Neural cell (in vitro differentiated cells): ENCODE measurements at regions not wholly inside any gene's neighbourhood (a gene's known extent, or its start where the extent isn't known, plus 50 kb on each side); places are given as distances from the start of the nearest gene placed in this dataset.

Experiments
- H2AFZ ChIP-seq: fragments of 200-600, 300-800 bp; sonication (generic), shearing (Covaris generic); 2 replicates; pipeline ENCODE4 v1.6.0; 2014; ENCODE audit warnings: low read depth, mild to moderate bottlenecking, antibody characterized with exemption, low read length, moderate library complexity
- H3F3A ChIP-seq: fragments of 200-600 bp; shearing (Covaris generic); 2 replicates; pipeline ENCODE4 v1.6.1; 2016; ENCODE audit warnings: mild to moderate bottlenecking, moderate library complexity, mixed read lengths, antibody characterized with exemption, low read length; ENCODE audit not compliant: insufficient read depth, poor library complexity, severe bottlenecking
- H3K27ac ChIP-seq: fragments of 200-600, 300-800 bp; sonication (generic), shearing (Covaris generic); 2 replicates; pipeline ENCODE4 v1.5.1; 2014; ENCODE audit warnings: mild to moderate bottlenecking, low read length, moderate library complexity
- H3K27me3 ChIP-seq: fragments of 300-800, 200-600 bp; sonication (generic), shearing (Covaris generic); 2 replicates; pipeline ENCODE4 v1.6.0; 2014; ENCODE audit warnings: mild to moderate bottlenecking, low read depth, low read length, moderate library complexity; ENCODE audit not compliant: insufficient read depth
- H3K36me3 ChIP-seq: fragments of 300-800, 200-600 bp; sonication (generic), shearing (Covaris generic); 2 replicates; pipeline ENCODE4 v1.5.1; 2014; ENCODE audit warnings: mild to moderate bottlenecking, antibody characterized with exemption, low read length, moderate library complexity; ENCODE audit not compliant: insufficient read depth
- H3K4me2 ChIP-seq: fragments of 300-800, 200-600 bp; sonication (generic), shearing (Covaris generic); 2 replicates; pipeline ENCODE4 v1.6.0; 2014; ENCODE audit warnings: mild to moderate bottlenecking, low read length
- H3K4me3 ChIP-seq: fragments of 300-800, 200-600 bp; sonication (generic), shearing (Covaris generic); 2 replicates; pipeline ENCODE4 v1.5.1; 2014; ENCODE audit warnings: mild to moderate bottlenecking, low read length, moderate library complexity
- H3K79me2 ChIP-seq: fragments of 200-600 bp; shearing (Covaris generic); replicated peaks from 2 replicates; pipeline ENCODE4 v1.6.0; 2014; ENCODE audit warnings: mild to moderate bottlenecking, low read length, moderate library complexity; ENCODE audit not compliant: insufficient read depth
- H3K9ac ChIP-seq: fragments of 300-800, 200-600 bp; sonication (generic), shearing (Covaris generic); 2 replicates; pipeline ENCODE4 v1.6.1; 2016; ENCODE audit warnings: mild to moderate bottlenecking, low read length, mixed read lengths
- H3K9me2 ChIP-seq: fragments of 200-600 bp; shearing (Covaris generic); 2 replicates; pipeline ENCODE4 v1.6.1; 2016; ENCODE audit warnings: mild to moderate bottlenecking, low read length, mixed read lengths; ENCODE audit not compliant: insufficient read depth
- H3K9me3 ChIP-seq: fragments of 200-600, 300-800 bp; sonication (generic), shearing (Covaris generic); 2 replicates; pipeline ENCODE4 v1.6.1; 2016; ENCODE audit warnings: mild to moderate bottlenecking, mixed run types, low read length, moderate library complexity, mixed read lengths
- H4K20me1 ChIP-seq: fragments of 200-600 bp; shearing (Covaris generic); 2 replicates; pipeline ENCODE4 v1.6.1; 2016; ENCODE audit warnings: mild to moderate bottlenecking, mixed run types; ENCODE audit not compliant: insufficient read depth
- EP300 ChIP-seq: fragments of 450-650 bp; conservative IDR thresholded peaks from 2 replicates; pipeline ENCODE4 v1.6.1; 2014; ENCODE audit warnings: antibody characterized with exemption, mild to moderate bottlenecking, moderate library complexity; ENCODE audit not compliant: poor library complexity, severe bottlenecking
- EZH2 ChIP-seq: fragments of 200-600, 300-800 bp; shearing (Covaris generic), sonication (generic); IDR thresholded peaks from 2 replicates; pipeline ENCODE4 v1.6.1; 2014; ENCODE audit warnings: antibody characterized with exemption, low read length, borderline replicate concordance, mild to moderate bottlenecking; ENCODE audit not compliant: insufficient read depth, poor library complexity, severe bottlenecking
- MXI1 ChIP-seq: fragments of 450-650 bp; conservative IDR thresholded peaks from 2 replicates; pipeline ENCODE4 v1.6.1; 2014; ENCODE audit warnings: antibody characterized with exemption, mild to moderate bottlenecking; ENCODE audit not compliant: poor library complexity, severe bottlenecking
- POLR2AphosphoS5 ChIP-seq: IDR thresholded peaks from 2 replicates; pipeline ENCODE4 v1.6.1; 2012
- RAD21 ChIP-seq: fragments of 450-650 bp; conservative IDR thresholded peaks from 2 replicates; pipeline ENCODE4 v1.6.1; 2014; ENCODE audit warnings: antibody characterized with exemption, mild to moderate bottlenecking, moderate library complexity
- SMC3 ChIP-seq: fragments of 450-650 bp; conservative IDR thresholded peaks from 2 replicates; pipeline ENCODE4 v1.6.1; 2014; ENCODE audit warnings: antibody characterized with exemption, mild to moderate bottlenecking, moderate library complexity; ENCODE audit not compliant: poor library complexity
- TAF1 ChIP-seq: IDR thresholded peaks from 2 replicates; pipeline ENCODE4 v1.6.1; 2012; ENCODE audit warnings: low read depth
- TF ChIP-seq, protein P1 (sequence below): IDR thresholded peaks from 2 replicates; pipeline ENCODE4 v1.6.1; 2012; ENCODE audit warnings: borderline replicate concordance
- TF ChIP-seq, protein P2 (sequence below): fragments of 450-650 bp; IDR thresholded peaks from 2 replicates; pipeline ENCODE4 v1.5.1; 2014; ENCODE audit warnings: antibody characterized with exemption, mild to moderate bottlenecking, moderate library complexity; ENCODE audit not compliant: poor library complexity, severe bottlenecking

DNA sequence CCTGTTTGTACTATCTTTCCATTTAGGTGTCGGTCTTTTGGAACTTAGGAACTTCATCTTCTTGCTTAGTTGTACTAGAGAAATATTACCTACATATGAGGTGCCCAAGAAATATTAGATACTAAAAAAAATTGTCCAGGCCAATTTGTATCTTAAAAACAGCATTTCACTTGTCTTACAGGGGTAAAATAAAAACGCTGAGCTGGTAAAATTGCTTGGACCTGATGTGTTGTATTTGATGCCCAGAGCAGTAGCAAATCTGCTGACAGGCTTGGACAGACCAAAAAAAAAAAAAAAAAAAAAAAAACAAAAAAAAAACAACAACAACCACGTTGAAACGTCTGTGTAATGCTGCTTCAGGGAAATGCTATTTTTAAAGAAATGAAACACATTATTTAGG lies 150.4 kb upstream of the ARX start:
- H3K4me3 ChIP-seq, result no peak overlapping the region
- H3F3A ChIP-seq, result no peaks in the 10 kb centered on the region
- H2AFZ ChIP-seq, result no peak overlapping the region
- no peak overlapping the region for H3K4me2 ChIP-seq
- H3K9me3 ChIP-seq, result no peaks in the 10 kb centered on the region
- H3K9ac ChIP-seq, result no peak overlapping the region
- H3K9me2 ChIP-seq, result no peaks in the 10 kb centered on the region
- no peaks in the 10 kb centered on the region for H3K27me3 ChIP-seq
- H3K79me2 ChIP-seq, result no peaks in the 10 kb centered on the region
- H4K20me1 ChIP-seq, result no peaks in the 10 kb centered on the region
- no peak overlapping the region for H3K27ac ChIP-seq
- no peak for TF ChIP-seq EP300
- no peak for TF ChIP-seq TAF1
- no peaks in the 10 kb centered on the region for H3K36me3 ChIP-seq

DNA sequence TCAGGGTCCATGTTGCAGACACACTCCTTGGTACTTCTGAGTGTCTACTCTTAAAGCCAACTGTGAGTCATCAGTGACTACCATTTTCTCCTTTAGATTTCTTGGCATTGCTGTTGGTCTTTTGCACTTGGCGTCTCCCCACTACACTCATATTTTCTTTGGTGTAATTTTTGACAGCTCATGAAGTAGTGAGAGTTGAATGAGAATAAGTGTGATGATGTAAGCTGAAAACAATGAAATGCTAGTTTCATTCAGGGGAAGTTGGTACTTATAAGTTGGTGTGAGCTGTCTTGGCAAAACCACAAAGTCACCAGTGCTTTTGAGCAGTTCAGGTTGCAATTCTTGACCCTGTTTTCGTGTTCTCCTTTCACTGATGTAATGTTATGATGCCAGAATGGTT lies 142.9 kb upstream of the ARX start:
- Histone ChIP-seq H3K4me2 (no peak overlapping the region), H3F3A (no peaks in the 10 kb centered on the region), H4K20me1 (no peaks in the 10 kb centered on the region), H3K27ac (no peak overlapping the region), H3K9me3 (no peaks in the 10 kb centered on the region), H3K9me2 (no peaks in the 10 kb centered on the region), H3K79me2 (no peaks in the 10 kb centered on the region), H3K36me3 (no peaks in the 10 kb centered on the region), H3K4me3 (no peak overlapping the region), H3K27me3 (no peaks in the 10 kb centered on the region), H3K9ac (no peak overlapping the region), H2AFZ (no peak overlapping the region)
- TF ChIP-seq, protein P1, sequence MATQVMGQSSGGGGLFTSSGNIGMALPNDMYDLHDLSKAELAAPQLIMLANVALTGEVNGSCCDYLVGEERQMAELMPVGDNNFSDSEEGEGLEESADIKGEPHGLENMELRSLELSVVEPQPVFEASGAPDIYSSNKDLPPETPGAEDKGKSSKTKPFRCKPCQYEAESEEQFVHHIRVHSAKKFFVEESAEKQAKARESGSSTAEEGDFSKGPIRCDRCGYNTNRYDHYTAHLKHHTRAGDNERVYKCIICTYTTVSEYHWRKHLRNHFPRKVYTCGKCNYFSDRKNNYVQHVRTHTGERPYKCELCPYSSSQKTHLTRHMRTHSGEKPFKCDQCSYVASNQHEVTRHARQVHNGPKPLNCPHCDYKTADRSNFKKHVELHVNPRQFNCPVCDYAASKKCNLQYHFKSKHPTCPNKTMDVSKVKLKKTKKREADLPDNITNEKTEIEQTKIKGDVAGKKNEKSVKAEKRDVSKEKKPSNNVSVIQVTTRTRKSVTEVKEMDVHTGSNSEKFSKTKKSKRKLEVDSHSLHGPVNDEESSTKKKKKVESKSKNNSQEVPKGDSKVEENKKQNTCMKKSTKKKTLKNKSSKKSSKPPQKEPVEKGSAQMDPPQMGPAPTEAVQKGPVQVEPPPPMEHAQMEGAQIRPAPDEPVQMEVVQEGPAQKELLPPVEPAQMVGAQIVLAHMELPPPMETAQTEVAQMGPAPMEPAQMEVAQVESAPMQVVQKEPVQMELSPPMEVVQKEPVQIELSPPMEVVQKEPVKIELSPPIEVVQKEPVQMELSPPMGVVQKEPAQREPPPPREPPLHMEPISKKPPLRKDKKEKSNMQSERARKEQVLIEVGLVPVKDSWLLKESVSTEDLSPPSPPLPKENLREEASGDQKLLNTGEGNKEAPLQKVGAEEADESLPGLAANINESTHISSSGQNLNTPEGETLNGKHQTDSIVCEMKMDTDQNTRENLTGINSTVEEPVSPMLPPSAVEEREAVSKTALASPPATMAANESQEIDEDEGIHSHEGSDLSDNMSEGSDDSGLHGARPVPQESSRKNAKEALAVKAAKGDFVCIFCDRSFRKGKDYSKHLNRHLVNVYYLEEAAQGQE, result no peak
- TF ChIP-seq POLR2AphosphoS5, result no peak
- TF ChIP-seq, protein P2, sequence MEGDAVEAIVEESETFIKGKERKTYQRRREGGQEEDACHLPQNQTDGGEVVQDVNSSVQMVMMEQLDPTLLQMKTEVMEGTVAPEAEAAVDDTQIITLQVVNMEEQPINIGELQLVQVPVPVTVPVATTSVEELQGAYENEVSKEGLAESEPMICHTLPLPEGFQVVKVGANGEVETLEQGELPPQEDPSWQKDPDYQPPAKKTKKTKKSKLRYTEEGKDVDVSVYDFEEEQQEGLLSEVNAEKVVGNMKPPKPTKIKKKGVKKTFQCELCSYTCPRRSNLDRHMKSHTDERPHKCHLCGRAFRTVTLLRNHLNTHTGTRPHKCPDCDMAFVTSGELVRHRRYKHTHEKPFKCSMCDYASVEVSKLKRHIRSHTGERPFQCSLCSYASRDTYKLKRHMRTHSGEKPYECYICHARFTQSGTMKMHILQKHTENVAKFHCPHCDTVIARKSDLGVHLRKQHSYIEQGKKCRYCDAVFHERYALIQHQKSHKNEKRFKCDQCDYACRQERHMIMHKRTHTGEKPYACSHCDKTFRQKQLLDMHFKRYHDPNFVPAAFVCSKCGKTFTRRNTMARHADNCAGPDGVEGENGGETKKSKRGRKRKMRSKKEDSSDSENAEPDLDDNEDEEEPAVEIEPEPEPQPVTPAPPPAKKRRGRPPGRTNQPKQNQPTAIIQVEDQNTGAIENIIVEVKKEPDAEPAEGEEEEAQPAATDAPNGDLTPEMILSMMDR, result no peak
- TF ChIP-seq TAF1, result no peak
- TF ChIP-seq MXI1, result no peak
- no peak for TF ChIP-seq EZH2
- TF ChIP-seq RAD21, result no peak
- no peak for TF ChIP-seq EP300
- no peak for TF ChIP-seq SMC3

DNA sequence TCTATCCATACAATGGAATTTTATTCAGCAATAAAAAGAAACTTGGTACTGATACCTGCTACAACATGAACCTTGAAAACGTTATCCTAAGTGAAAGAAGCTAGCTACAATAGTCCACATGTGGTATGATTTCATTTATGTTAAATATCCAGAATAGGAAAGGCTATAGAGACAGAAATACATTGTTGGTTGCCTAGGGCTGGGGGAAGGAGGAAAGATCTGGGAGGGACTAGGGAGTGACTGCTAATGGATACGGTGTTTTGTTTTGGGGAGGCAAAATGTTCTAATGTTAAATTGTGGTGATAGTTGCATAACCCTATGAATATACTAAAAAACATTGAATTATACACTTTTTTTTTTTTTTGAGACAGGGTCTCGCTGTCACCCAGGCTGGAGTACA lies 141.1 kb upstream of the ARX start:
- Histone ChIP-seq H3K79me2 (no peaks in the 10 kb centered on the region), H2AFZ (no peak overlapping the region)

More for the DNA sequence above, 141.1 kb upstream of the ARX start:
- Histone ChIP-seq H3K4me3 (no peak overlapping the region), H3F3A (no peaks in the 10 kb centered on the region), H3K9me3 (no peaks in the 10 kb centered on the region), H3K36me3 (no peaks in the 10 kb centered on the region), H4K20me1 (no peaks in the 10 kb centered on the region), H3K27me3 (no peaks in the 10 kb centered on the region), H3K4me2 (no peak overlapping the region), H3K9me2 (no peaks in the 10 kb centered on the region), H3K27ac (no peak overlapping the region), H3K9ac (no peak overlapping the region)
- no peak for TF ChIP-seq RAD21
- TF ChIP-seq TAF1, result no peak
- TF ChIP-seq, protein P2, result no peak
- no peak for TF ChIP-seq EP300
- TF ChIP-seq MXI1, result no peak
- TF ChIP-seq SMC3, result no peak
